Adrenal gland (tissue), 9 donors: ENCODE measurements at regions not wholly inside any gene's neighbourhood (a gene's known extent, or its start where the extent isn't known, plus 50 kb on each side); places are given as distances from the start of the nearest gene placed in this dataset.

Source experiments
- DNase-seq, 7 donors: peaks; one replicate each; pipeline ENCODE4 v3.0.0-alpha.2; 2019 to 2020
- H3K27ac ChIP-seq, 5 donors: fragments of 200-600 bp; sonication (generic) in 4 of 5; 1 replicate in 3 of 5; 2 replicates in 2 of 5; pipeline versions ENCODE4 v1.5.1 to v1.8.0; 2016 to 2020; ENCODE audit warnings: mild to moderate bottlenecking in 1 of 5
- H3K27me3 ChIP-seq: fragments of 200-600 bp; 2 replicates; pipeline ENCODE4 v1.8.0; 2021
- H3K36me3 ChIP-seq, 2 donors: fragments of 200-600 bp; replicated peaks in 1 of 2; 1 replicate in 1 of 2; 2 replicates in 1 of 2; pipeline versions ENCODE4 v1.5.1 to v1.8.0; 2018 to 2022
- H3K4me1 ChIP-seq, 2 donors: fragments of 200-600 bp; replicated peaks in 1 of 2; 1 replicate in 1 of 2; 2 replicates in 1 of 2; pipeline versions ENCODE4 v1.5.1 to v1.8.0; 2018 to 2021
- H3K4me3 ChIP-seq, 4 donors: fragments of 200-600 bp; sonication (generic) in 3 of 4; one replicate each; pipeline ENCODE4 v1.5.1; 2016 to 2018
- H3K9me3 ChIP-seq, 3 donors: fragments of 200-600 bp; sonication (generic) in 1 of 3; replicated peaks in 1 of 3; 1 replicate in 2 of 3; 2 replicates in 1 of 3; pipeline versions ENCODE4 v1.5.1 to v1.8.0; 2016 to 2021
- CTCF ChIP-seq, 6 experiments: fragments of 450-650 bp in 4 of 6; fragments of 200-600 bp in 2 of 6; sonication (generic) in 1 of 6; IDR thresholded peaks; 1 replicate in 5 of 6; 2 replicates in 1 of 6; pipeline versions ENCODE4 v1.5.1 to v1.8.0; 2016 to 2021; ENCODE audit warnings: antibody characterized with exemption in 6 of 6, mild to moderate bottlenecking in 2 of 6, moderate library complexity in 1 of 6
- POLR2A ChIP-seq, 2 donors: fragments of 450-650 bp; IDR thresholded peaks; one replicate each; pipeline ENCODE4 v1.6.1; 2017; ENCODE audit warnings: antibody characterized with exemption in 2 of 2, mild to moderate bottlenecking in 2 of 2, moderate library complexity in 1 of 2
- WGBS, 4 donors: extraction: QIAGEN DNeasy Blood & Tissue Kit in 2 of 4; methylation state at CpG; one replicate each; pipeline versions ENCODE4 v1.1.5 to v1.1.7; 2013 to 2017; 5-methylcytosine and 5-hydroxymethylcytosine counted together
- intact Hi-C, 2 donors: fragments of 100-400 bp; cut with DNase I; formaldehyde crosslinking; loops; one replicate each; pipeline versions ENCODE4 v1.14.1 to v1.15.0; 2022 to 2023
- donor health status: healthy with polysubstance abuse.
- donor health status: Bipolar disorder and iron deficiency.
- donor health status: DM: yes; HTN: yes; CAD: no.
- donor health status: DM: no; HTN: no; CAD: no.
- donor health status: DM: no; HTN: no; CAD: no.

- Histone ChIP-seq H3K27ac (no peak overlapping the region), H3K4me3 (no peak overlapping the region), H3K27me3 (peaks cover 3% of the 10 kb centered on the region), H3K4me1 (no peaks in the 10 kb centered on the region), H3K9me3 (no peaks in the 10 kb centered on the region), H3K36me3 (no peaks in the 10 kb centered on the region)
- DNase-seq = no peak
- no peak for TF ChIP-seq POLR2A (IDR thresholded peaks at IDR 0.05)
- no peak for TF ChIP-seq CTCF (IDR thresholded peaks at IDR 0.05)
- intact Hi-C loops = no loop called here
- WGBS, 4 donors = 58 to 71% (median 63%) methylated on average over 4 to 5 of the region's 5 CpGs
Measured at GRCh38 chrX:122046815-122047214, 999.4 kb downstream of the GLUD2 start.

GRCh38 chrX:122047261-122047660 lies 999.9 kb downstream of the GLUD2 start:
- Histone ChIP-seq H3K9me3 (no peaks in the 10 kb centered on the region), H3K4me1 (no peaks in the 10 kb centered on the region), H3K27ac (no peak overlapping the region), H3K4me3 (no peak overlapping the region), H3K27me3 (peaks cover 4% of the 10 kb centered on the region), H3K36me3 (no peaks in the 10 kb centered on the region)
- no peak for TF ChIP-seq POLR2A (IDR thresholded peaks at IDR 0.05)
- TF ChIP-seq CTCF (IDR thresholded peaks at IDR 0.05) = no peak
- intact Hi-C loops = no loop called here
- WGBS, 4 donors = 34 to 49% (median 35%) methylated on average over 2 of the region's 2 CpGs; no CpG with 5 or more reads in 1 of the 4 donors
- DNase-seq = no peak

GRCh38 chrX:122055460-122055859 lies 1008.0 kb downstream of the GLUD2 start:
- no peak for TF ChIP-seq CTCF (IDR thresholded peaks at IDR 0.05)
- TF ChIP-seq POLR2A (IDR thresholded peaks at IDR 0.05) = no peak
- no peak overlapping the region for H3K4me3 ChIP-seq
- H3K36me3 ChIP-seq = no peaks in the 10 kb centered on the region
- WGBS, 4 donors = 15 to 60% (median 49%) methylated on average over 2 of the region's 2 CpGs
- H3K4me1 ChIP-seq = no peaks in the 10 kb centered on the region
- no peaks in the 10 kb centered on the region for H3K9me3 ChIP-seq
- intact Hi-C loops = no loop called here
- H3K27ac ChIP-seq = no peak overlapping the region
- DNase-seq = no peak
- H3K27me3 ChIP-seq = peaks cover 4% of the 10 kb centered on the region

GRCh38 chrX:122055979-122056715 lies 1008.7 kb downstream of the GLUD2 start:
- H3K36me3 ChIP-seq = no peaks in the 10 kb centered on the region
- no peaks in the 10 kb centered on the region for H3K9me3 ChIP-seq
- H3K27ac ChIP-seq = no peak overlapping the region
- intact Hi-C loops = no loop called here
- H3K4me3 ChIP-seq = no peak overlapping the region
- peaks cover 4% of the 10 kb centered on the region for H3K27me3 ChIP-seq
- no peaks in the 10 kb centered on the region for H3K4me1 ChIP-seq
- TF ChIP-seq POLR2A (IDR thresholded peaks at IDR 0.05) (no peak), CTCF (IDR thresholded peaks at IDR 0.05) (no peak)
- DNase-seq = no peak
- WGBS, 4 donors = 46 to 63% (median 56%) methylated on average over 2 of the region's 2 CpGs
